HG03565 (cell line): ENCODE measurements at regions not wholly inside any gene's neighbourhood (a gene's known extent, or its start where the extent isn't known, plus 50 kb on each side); places are given as distances from the start of the nearest gene placed in this dataset.
A peak's percentile ranks its signal among the peaks of the same experiment; 100 is the strongest.

Experiments
- ATAC-seq: cut with Tn5 transposase; IDR thresholded peaks from one replicate; pipeline ENCODE4 v1.9.1; 2021; ENCODE audit warnings: mild to moderate bottlenecking, moderate library complexity; ENCODE audit not compliant: unreplicated experiment

- ATAC-seq = peak; percentile 77
Measured at GRCh38 chr4:53695540-53696463, 104.5 kb upstream of the LNX1 start.

- no peak for ATAC-seq
Measured at GRCh38 chr4:53694666-53695065, 103.4 kb upstream of the LNX1 start.

- ATAC-seq = no peak
Measured at GRCh38 chr4:53693909-53694308, 102.6 kb upstream of the LNX1 start.

GRCh38 chr4:53693408-53693807 lies 102.1 kb upstream of the LNX1 start:
- ATAC-seq = no peak

GRCh38 chr4:53688186-53688790 lies 97.0 kb upstream of the LNX1 start:
- peak; percentile 93 for ATAC-seq

- ATAC-seq = no peak
Measured at GRCh38 chr4:53686521-53686920, 95.2 kb upstream of the LNX1 start.

GRCh38 chr4:53684136-53685130 lies 93.1 kb upstream of the LNX1 start:
- ATAC-seq = no peak

- ATAC-seq = no peak
Measured at GRCh38 chr4:53682908-53683307, 91.6 kb upstream of the LNX1 start.

- ATAC-seq = no peak
Measured at GRCh38 chr4:53682196-53682595, 90.9 kb upstream of the LNX1 start.

GRCh38 chr4:53680598-53680997 lies 89.3 kb upstream of the LNX1 start:
- no peak for ATAC-seq

GRCh38 chr4:53680168-53680567 lies 88.9 kb upstream of the LNX1 start:
- ATAC-seq = no peak

GRCh38 chr4:53676402-53676871 lies 85.2 kb upstream of the LNX1 start:
- no peak for ATAC-seq

- no peak for ATAC-seq
Measured at GRCh38 chr4:53674903-53675302, 83.6 kb upstream of the LNX1 start.

GRCh38 chr4:53672873-53673272 lies 81.6 kb upstream of the LNX1 start:
- ATAC-seq = no peak

- ATAC-seq = no peak
Measured at GRCh38 chr4:53671757-53672156, 80.5 kb upstream of the LNX1 start.

GRCh38 chr4:53659737-53660136 lies 68.5 kb upstream of the LNX1 start:
- no peak for ATAC-seq

GRCh38 chr4:53659112-53659511 lies 67.8 kb upstream of the LNX1 start:
- ATAC-seq = no peak

GRCh38 chr4:53658029-53658428 lies 66.7 kb upstream of the LNX1 start:
- no peak for ATAC-seq

- ATAC-seq = no peak
Measured at GRCh38 chr4:53656421-53656981, 65.2 kb upstream of the LNX1 start.

- ATAC-seq = peak; percentile 45
Measured at GRCh38 chr4:53654300-53654758, 63.0 kb upstream of the LNX1 start.
